ENCODE measurements at regions not wholly inside any gene's neighbourhood (a gene's known extent, or its start where the extent isn't known, plus 50 kb on each side); places are given as distances from the start of the nearest gene placed in this dataset.

DNA sequence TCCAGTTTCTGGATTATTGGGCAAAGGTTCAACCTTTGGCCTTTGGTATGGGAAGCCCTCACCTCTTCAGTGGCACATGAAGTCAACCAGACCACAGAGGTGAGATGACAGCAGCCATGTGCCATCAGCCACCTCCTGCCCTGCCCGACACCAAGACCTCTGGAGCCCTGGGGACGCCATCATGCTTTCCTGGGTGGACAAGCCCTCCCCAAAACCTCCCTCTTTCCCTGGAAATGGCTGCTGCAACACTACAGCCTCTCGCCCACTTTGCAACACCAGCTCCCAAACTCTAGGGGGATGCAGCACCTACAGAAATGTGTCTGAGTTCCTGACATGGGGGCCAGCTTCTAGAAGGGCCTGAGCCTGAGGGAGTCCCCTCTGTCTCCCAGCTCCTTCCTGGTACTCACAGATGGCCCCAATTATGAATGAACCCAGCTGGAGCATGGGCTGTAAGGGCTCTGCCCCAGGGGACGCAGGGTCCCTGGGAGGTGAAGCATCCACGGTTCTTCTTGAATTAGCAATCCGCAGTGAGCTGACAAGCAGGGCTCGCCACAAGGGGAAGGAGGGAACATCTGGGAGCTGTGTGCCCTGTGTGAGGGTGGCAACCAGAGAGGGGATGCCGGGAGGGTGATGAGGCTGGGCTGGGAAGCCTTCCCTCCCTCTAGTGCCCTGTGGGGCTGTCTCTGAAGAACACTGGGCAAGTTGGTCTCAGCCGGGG is 268.5 kb upstream of the HDAC4 start:
- no peak for TF ChIP-seq GATA2 (IDR thresholded peaks at IDR 0.05; ENCODE audit: low read depth, low read length)
- TF ChIP-seq GATA3 (IDR thresholded peaks at IDR 0.05; ENCODE audit: low read depth, low read length): no peak

Data from SH-SY5Y (cell line).